GM12872 (cell line): ENCODE measurements at regions not wholly inside any gene's neighbourhood (a gene's known extent, or its start where the extent isn't known, plus 50 kb on each side); places are given as distances from the start of the nearest gene placed in this dataset.

Source experiments
- TF ChIP-seq, protein P1 (sequence below): IDR thresholded peaks from 3 replicates; pipeline ENCODE4 v1.5.1; 2011; ENCODE audit warnings: low read depth, mild to moderate bottlenecking, low read length, moderate library complexity; ENCODE audit not compliant: insufficient read depth

DNA sequence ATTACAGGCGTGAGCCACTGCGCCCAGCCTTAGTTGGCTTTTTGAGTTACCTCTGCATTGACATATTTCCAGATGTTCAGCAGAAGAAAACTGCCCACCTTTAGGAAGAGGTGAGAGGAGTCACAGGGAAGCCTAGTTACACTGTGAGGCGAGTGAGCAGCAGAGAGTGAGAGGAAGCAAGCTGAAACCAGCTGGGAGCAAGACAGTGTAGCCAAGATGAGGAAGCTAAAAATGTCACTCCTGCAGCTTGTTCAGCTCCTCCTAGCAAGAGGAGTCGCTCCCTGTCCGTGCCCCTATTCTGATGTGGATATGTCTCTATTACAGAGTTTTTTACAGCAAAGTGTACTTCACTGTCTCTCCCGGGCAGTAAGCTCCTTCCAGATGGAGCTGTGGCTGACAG lies 127.6 kb downstream of the GXYLT1 start:
- TF ChIP-seq, protein P1, sequence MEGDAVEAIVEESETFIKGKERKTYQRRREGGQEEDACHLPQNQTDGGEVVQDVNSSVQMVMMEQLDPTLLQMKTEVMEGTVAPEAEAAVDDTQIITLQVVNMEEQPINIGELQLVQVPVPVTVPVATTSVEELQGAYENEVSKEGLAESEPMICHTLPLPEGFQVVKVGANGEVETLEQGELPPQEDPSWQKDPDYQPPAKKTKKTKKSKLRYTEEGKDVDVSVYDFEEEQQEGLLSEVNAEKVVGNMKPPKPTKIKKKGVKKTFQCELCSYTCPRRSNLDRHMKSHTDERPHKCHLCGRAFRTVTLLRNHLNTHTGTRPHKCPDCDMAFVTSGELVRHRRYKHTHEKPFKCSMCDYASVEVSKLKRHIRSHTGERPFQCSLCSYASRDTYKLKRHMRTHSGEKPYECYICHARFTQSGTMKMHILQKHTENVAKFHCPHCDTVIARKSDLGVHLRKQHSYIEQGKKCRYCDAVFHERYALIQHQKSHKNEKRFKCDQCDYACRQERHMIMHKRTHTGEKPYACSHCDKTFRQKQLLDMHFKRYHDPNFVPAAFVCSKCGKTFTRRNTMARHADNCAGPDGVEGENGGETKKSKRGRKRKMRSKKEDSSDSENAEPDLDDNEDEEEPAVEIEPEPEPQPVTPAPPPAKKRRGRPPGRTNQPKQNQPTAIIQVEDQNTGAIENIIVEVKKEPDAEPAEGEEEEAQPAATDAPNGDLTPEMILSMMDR = no peak

DNA sequence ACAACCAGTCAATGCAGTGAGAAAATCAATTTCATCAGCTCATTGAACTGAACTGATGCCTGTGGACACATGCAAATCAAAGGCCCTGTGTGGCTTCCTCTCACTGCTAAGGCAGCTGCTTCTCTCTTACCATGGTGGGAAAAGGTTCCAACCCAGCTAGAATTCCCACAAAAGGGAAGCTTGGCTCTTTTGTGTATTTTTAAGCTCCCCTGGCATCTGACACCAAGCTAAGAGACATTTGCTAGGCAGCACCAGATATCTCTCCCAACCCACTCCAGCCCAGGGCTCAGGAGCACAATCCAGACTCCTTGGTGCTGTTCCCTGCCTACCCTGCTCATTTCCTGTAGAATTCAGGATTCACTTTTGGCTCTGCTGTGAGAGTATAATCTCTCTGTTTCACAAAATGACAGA lies 129.6 kb downstream of the GXYLT1 start:
- TF ChIP-seq, protein P1 = no peak

GRCh38 chr12:42010715-42011114 lies 134.0 kb downstream of the GXYLT1 start:
- TF ChIP-seq, protein P1 = no peak

- TF ChIP-seq, protein P1 = no peak
Observed at GRCh38 chr12:42010257-42010656, 134.4 kb downstream of the GXYLT1 start.

GRCh38 chr12:42008996-42009395 lies 135.7 kb downstream of the GXYLT1 start:
- TF ChIP-seq, protein P1 = no peak

GRCh38 chr12:42003031-42003430 lies 141.6 kb downstream of the GXYLT1 start:
- TF ChIP-seq, protein P1 = no peak

DNA sequence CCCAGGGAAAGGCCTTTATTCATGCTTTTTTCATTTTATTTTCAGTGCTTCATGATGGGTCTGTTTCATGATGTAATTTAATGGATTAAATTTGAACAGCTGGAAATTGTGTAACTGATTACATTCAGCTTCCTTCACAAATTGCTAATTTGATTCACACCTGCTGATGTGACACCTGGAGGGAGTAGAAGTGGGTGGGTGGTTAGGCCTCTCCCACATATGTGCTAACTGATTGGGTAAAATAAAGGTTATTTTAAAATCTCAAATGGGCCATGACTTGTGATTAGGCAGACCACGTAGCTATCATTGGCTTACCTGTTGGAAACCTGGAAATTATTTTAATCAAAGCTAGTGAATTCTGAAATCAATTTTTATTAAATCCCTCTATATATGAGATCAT lies 142.1 kb downstream of the GXYLT1 start:
- TF ChIP-seq, protein P1 = no peak

DNA sequence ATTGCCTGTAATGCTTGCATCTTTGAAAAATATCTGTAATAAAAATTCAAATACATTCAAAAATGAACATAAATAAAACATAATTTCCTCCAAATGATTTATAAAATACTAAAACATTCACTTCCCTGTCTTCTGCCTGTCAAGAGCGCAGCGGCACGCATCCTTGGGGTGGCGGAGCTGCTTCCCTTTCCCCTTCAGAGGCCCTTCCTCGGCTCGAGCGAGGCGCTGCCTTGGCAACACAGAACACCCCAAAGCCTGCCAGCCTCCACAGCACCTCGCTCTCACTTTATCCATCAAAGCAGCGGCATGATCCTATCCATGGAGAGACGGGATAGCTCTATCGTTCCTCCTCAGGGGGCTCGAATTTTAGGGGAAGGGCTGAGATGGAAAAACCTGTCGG lies 146.2 kb downstream of the GXYLT1 start:
- TF ChIP-seq, protein P1 = no peak
